ENCODE measurements at regions not wholly inside any gene's neighbourhood (a gene's known extent, or its start where the extent isn't known, plus 50 kb on each side); places are given as distances from the start of the nearest gene placed in this dataset.

DNA sequence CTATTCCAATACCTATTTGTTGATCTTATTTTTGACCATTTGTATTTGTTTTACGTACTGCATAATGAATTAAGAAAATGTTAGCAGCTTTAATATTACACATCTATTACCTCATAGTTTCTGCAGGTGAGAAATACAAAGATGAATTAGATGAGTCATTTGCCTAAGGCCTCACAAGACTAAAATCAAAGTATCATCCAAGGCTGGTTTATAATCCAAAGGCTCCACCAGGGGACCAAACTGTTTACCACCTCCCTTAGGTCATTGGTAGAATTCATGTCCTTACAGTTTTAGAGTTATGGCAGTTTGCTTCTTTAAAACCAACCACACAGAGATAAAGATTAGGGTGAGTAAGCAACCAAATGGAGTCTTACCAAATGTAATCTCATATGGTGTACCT is 848.1 kb downstream of the SLITRK6 start:
- intact Hi-C loops (cut with micrococcal nuclease): no loop called here
- Histone ChIP-seq H4K91ac (ENCODE audit: insufficient read depth, low read depth, low read length) (no peak overlapping the region), H3K4me1 (ENCODE audit: control insufficient read depth, insufficient read depth, low read length) (no peaks in the 10 kb centered on the region), H4K5ac (ENCODE audit: low read depth, low read length) (no peak overlapping the region), H3K4me3 (ENCODE audit: insufficient read depth, low read depth, low read length) (no peak overlapping the region), H2AK5ac (ENCODE audit: low read depth, low read length) (no peak overlapping the region), H3K4me2 (ENCODE audit: low read depth, low read length) (no peak overlapping the region), H2BK20ac (ENCODE audit: low read depth, low read length) (no peak overlapping the region), H3K27me3 (ENCODE audit: control insufficient read depth, insufficient read depth, low read length) (no peaks in the 10 kb centered on the region), H2AK9ac (replicated peaks; ENCODE audit: low read depth, low read length, poor library complexity) (no peak overlapping the region), H3K9me3 (ENCODE audit: control insufficient read depth, insufficient read depth, low read length) (no peaks in the 10 kb centered on the region), H2BK15ac (ENCODE audit: low read depth, low read length) (no peak overlapping the region), H3K4ac (ENCODE audit: low read depth, low read length) (no peak overlapping the region), H4K20me1 (ENCODE audit: insufficient read depth, low read length) (no peaks in the 10 kb centered on the region), H3K9me1 (ENCODE audit: insufficient read depth, low read length) (no peaks in the 10 kb centered on the region), H3K27ac (ENCODE audit: insufficient read depth, low read length) (no peak overlapping the region), H3K18ac (ENCODE audit: low read depth, low read length) (no peak overlapping the region), H3K14ac (replicated peaks; ENCODE audit: low read depth, low read length) (no peak overlapping the region), H4K8ac (ENCODE audit: low read depth in 2 of 2, low read length in 2 of 2) (no peak overlapping the region), H3K36me3 (ENCODE audit: control insufficient read depth, insufficient read depth, low read length) (no peaks in the 10 kb centered on the region), H2AFZ (replicated peaks; ENCODE audit: low read length, poor library complexity) (no peak overlapping the region), H3K79me1 (ENCODE audit: low read depth in 1 of 2, low read length in 2 of 2) (no peaks in the 10 kb centered on the region), H3K9ac (ENCODE audit: low read depth, low read length) (no peak overlapping the region), H3K23ac (ENCODE audit: low read depth, low read length) (no peak overlapping the region), H2BK5ac (ENCODE audit: low read depth, low read length, poor library complexity, severe bottlenecking) (no peak overlapping the region), H3K56ac (ENCODE audit: extremely low read depth, insufficient read depth, low read length) (no peak overlapping the region), H2BK120ac (ENCODE audit: low read depth, low read length) (no peak overlapping the region)
- BruUV-seq (replicated peaks): no TSS peak
- WGBS, 2 experiments (ENCODE audit: extremely low coverage in 2 of 2, insufficient read length in 1 of 2): no CpG with 5 or more reads among the region's 1 CpG
- ChIA-PET POLR2A (ENCODE audit: unreplicated experiment) (no interaction called here), CTCF (no interaction called here)
- no peak for ATAC-seq (ENCODE audit: low read depth)
- dilution Hi-C loops (cut with HindIII; ENCODE audit: low sequenced_read_pairs, unreplicated experiment): no loop called here
- no peak for DNase-seq
- in situ Hi-C loops (cut with MboI; ENCODE audit: low sequenced_read_pairs): no loop called here
- TF ChIP-seq MAFK (IDR thresholded peaks at IDR 0.05; ENCODE audit: low read depth, low read length) (no peak), MAZ (IDR thresholded peaks at IDR 0.05; ENCODE audit: borderline replicate concordance, low read depth, low read length) (no peak), BHLHE40 (IDR thresholded peaks at IDR 0.05; ENCODE audit: low read depth, low read length) (no peak), POLR2A (IDR thresholded peaks at IDR 0.05; ENCODE audit: low read depth, low read length) (no peak), RCOR1 (IDR thresholded peaks at IDR 0.05; ENCODE audit: insufficient replicate concordance, low read length) (no peak), RAD21 (IDR thresholded peaks at IDR 0.05; ENCODE audit: low read length) (no peak), CEBPB (IDR thresholded peaks at IDR 0.05; ENCODE audit: low read depth, low read length) (no peak), MXI1 (IDR thresholded peaks at IDR 0.05; ENCODE audit: borderline replicate concordance, low read depth, low read length) (no peak), CTCF (conservative IDR thresholded peaks at IDR 0.05; ENCODE audit: low read depth, low read length) (no peak), ELK1 (IDR thresholded peaks at IDR 0.05; ENCODE audit: borderline replicate concordance, low read depth, low read length) (no peak), RFX5 (IDR thresholded peaks at IDR 0.05; ENCODE audit: low read depth, low read length) (no peak)

All from IMR-90 (cell line).